Stomach (tissue), 4 donors: ENCODE measurements at regions not wholly inside any gene's neighbourhood (a gene's known extent, or its start where the extent isn't known, plus 50 kb on each side); places are given as distances from the start of the nearest gene placed in this dataset.

ENCODE experiments used
- POLR2A ChIP-seq, 4 donors: fragments of 450-650 bp; IDR thresholded peaks; one replicate each; pipeline ENCODE4 v1.6.1; 2016; ENCODE audit warnings: antibody characterized with exemption in 4 of 4, control low read depth in 2 of 4, mild to moderate bottlenecking in 1 of 4, moderate library complexity in 1 of 4
- TF ChIP-seq, protein P1 (sequence below), 7 experiments: fragments of 450-650 bp in 4 of 7; fragments of 200-600 bp in 3 of 7; sonication (generic) in 3 of 7; IDR thresholded peaks; one replicate each; pipeline ENCODE4 v1.5.1; 2016 to 2019; ENCODE audit warnings: antibody characterized with exemption in 7 of 7, control low read depth in 2 of 7, mild to moderate bottlenecking in 1 of 7

DNA sequence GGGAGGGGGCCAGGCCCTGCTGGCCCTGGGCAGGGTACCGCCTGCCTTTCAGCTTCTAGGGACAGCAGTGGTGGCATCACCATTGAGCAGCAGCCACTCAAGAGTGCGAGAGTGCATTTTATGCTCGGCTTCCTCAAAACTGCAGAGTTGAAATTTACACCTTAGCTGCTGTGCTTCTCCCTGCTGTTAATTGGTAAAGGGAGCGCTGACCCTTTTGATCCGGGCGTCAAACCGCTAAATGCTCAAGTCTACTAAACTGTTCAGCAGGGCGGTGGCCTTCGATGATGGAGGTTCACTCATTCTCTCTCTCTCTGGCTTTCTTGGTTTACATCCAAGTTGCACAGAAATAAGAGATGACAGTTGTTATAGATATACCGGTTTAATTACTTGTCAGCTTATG, 368.6 kb upstream of the IRX2 start:
- TF ChIP-seq, protein P1, sequence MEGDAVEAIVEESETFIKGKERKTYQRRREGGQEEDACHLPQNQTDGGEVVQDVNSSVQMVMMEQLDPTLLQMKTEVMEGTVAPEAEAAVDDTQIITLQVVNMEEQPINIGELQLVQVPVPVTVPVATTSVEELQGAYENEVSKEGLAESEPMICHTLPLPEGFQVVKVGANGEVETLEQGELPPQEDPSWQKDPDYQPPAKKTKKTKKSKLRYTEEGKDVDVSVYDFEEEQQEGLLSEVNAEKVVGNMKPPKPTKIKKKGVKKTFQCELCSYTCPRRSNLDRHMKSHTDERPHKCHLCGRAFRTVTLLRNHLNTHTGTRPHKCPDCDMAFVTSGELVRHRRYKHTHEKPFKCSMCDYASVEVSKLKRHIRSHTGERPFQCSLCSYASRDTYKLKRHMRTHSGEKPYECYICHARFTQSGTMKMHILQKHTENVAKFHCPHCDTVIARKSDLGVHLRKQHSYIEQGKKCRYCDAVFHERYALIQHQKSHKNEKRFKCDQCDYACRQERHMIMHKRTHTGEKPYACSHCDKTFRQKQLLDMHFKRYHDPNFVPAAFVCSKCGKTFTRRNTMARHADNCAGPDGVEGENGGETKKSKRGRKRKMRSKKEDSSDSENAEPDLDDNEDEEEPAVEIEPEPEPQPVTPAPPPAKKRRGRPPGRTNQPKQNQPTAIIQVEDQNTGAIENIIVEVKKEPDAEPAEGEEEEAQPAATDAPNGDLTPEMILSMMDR (IDR thresholded peaks at IDR 0.05), result no peak
- no peak for TF ChIP-seq POLR2A (IDR thresholded peaks at IDR 0.05)
